T47D (cell line): ENCODE measurements at regions not wholly inside any gene's neighbourhood (a gene's known extent, or its start where the extent isn't known, plus 50 kb on each side); places are given as distances from the start of the nearest gene placed in this dataset.
A peak's percentile ranks its signal among the peaks of the same experiment; 100 is the strongest.

Experiments
- DNase-seq, 2 experiments: peaks; one replicate each; pipeline versions ENCODE4 v3.0.0 to v3.0.0-alpha.2; 2011 to 2012; ENCODE audit warnings: low read depth in 1 of 2, low spot score in 1 of 2
- JUND ChIP-seq: IDR thresholded peaks from 2 replicates; pipeline ENCODE4 v1.6.1; 2012; ENCODE audit warnings: low read depth
- in situ Hi-C: cut with HindIII; loops from 2 replicates; pipeline ENCODE4 v1.10.0; 2016; ENCODE audit warnings: low sequenced_read_pairs, low pct_unique_long_range_greater_than_20kb

- DNase-seq = no peak
- TF ChIP-seq JUND = no peak
- in situ Hi-C loops = no loop called here
Observed at GRCh38 chr3:139870000-139870675, 64.8 kb upstream of the CLSTN2 start.

- no peak for TF ChIP-seq JUND
- in situ Hi-C loops = no loop called here
- no peak for DNase-seq
Observed at GRCh38 chr3:139868773-139869172, 66.2 kb upstream of the CLSTN2 start.

GRCh38 chr3:139848660-139849059, 86.3 kb upstream of the CLSTN2 start:
- no peak for DNase-seq
- TF ChIP-seq JUND = no peak
- in situ Hi-C loops = no loop called here

GRCh38 chr3:139846729-139847128, 88.3 kb upstream of the CLSTN2 start:
- TF ChIP-seq JUND = no peak
- DNase-seq = no peak
- in situ Hi-C loops = no loop called here

GRCh38 chr3:139839659-139840058, 95.3 kb upstream of the CLSTN2 start:
- TF ChIP-seq JUND = no peak
- in situ Hi-C loops = no loop called here

GRCh38 chr3:139839014-139839413, 96.0 kb upstream of the CLSTN2 start:
- in situ Hi-C loops = no loop called here
- peak in 1 of 2 experiments; percentile 15 for DNase-seq

More at GRCh38 chr3:139839659-139840058, 95.3 kb upstream of the CLSTN2 start:
- no peak for DNase-seq

GRCh38 chr3:139838269-139838957, 96.6 kb upstream of the CLSTN2 start:
- no peak for DNase-seq
- no peak for TF ChIP-seq JUND
- in situ Hi-C loops = no loop called here

More at GRCh38 chr3:139839014-139839413, 96.0 kb upstream of the CLSTN2 start:
- TF ChIP-seq JUND = no peak

- in situ Hi-C loops = no loop called here
- TF ChIP-seq JUND = no peak
- no peak for DNase-seq
Observed at GRCh38 chr3:139836698-139837464, 98.1 kb upstream of the CLSTN2 start.

GRCh38 chr3:139835830-139836683, 98.9 kb upstream of the CLSTN2 start:
- DNase-seq = no peak
- in situ Hi-C loops = no loop called here
- no peak for TF ChIP-seq JUND

- in situ Hi-C loops = no loop called here
- DNase-seq = no peak
- TF ChIP-seq JUND = no peak
Observed at GRCh38 chr3:139832998-139833397, 102.0 kb upstream of the CLSTN2 start.

GRCh38 chr3:139830817-139831216, 104.2 kb upstream of the CLSTN2 start:
- no peak for TF ChIP-seq JUND
- in situ Hi-C loops = no loop called here
- DNase-seq = no peak

GRCh38 chr3:139827833-139828232, 107.2 kb upstream of the CLSTN2 start:
- no peak for DNase-seq
- in situ Hi-C loops = no loop called here
- TF ChIP-seq JUND = no peak

- no peak for TF ChIP-seq JUND
- no peak for DNase-seq
- in situ Hi-C loops = no loop called here
Observed at GRCh38 chr3:139824864-139825263, 110.1 kb upstream of the CLSTN2 start.
